ENCODE measurements at regions not wholly inside any gene's neighbourhood (a gene's known extent, or its start where the extent isn't known, plus 50 kb on each side); places are given as distances from the start of the nearest gene placed in this dataset.

- TF ChIP-seq TAF1 (IDR thresholded peaks at IDR 0.05; ENCODE audit: borderline replicate concordance, low read depth, low read length) (no peak), POLR2A (IDR thresholded peaks at IDR 0.05; ENCODE audit: low read depth, low read length) (no peak), POLR2AphosphoS5 (IDR thresholded peaks at IDR 0.05; ENCODE audit: low read depth, low read length) (no peak)
- no peak for FAIRE-seq
- no peak for DNase-seq (ENCODE audit: insufficient read length)
Observed at GRCh38 chr20:50428097-50428828, 81.9 kb upstream of the PTPN1 start.

- DNase-seq (ENCODE audit: insufficient read length) (no peak), FAIRE-seq (no peak)
- TF ChIP-seq POLR2AphosphoS5 (IDR thresholded peaks at IDR 0.05; ENCODE audit: low read depth, low read length) (no peak), POLR2A (IDR thresholded peaks at IDR 0.05; ENCODE audit: low read depth, low read length) (no peak)
Observed at GRCh38 chr20:50429412-50429811, 80.8 kb upstream of the PTPN1 start.

- TF ChIP-seq POLR2AphosphoS5 (IDR thresholded peaks at IDR 0.05; ENCODE audit: low read depth, low read length), result no peak
- no peak for TF ChIP-seq TAF1 (IDR thresholded peaks at IDR 0.05; ENCODE audit: borderline replicate concordance, low read depth, low read length)
- no peak for TF ChIP-seq POLR2A (IDR thresholded peaks at IDR 0.05; ENCODE audit: low read depth, low read length)
- FAIRE-seq, result no peak
- DNase-seq (ENCODE audit: insufficient read length), result no peak
Observed at GRCh38 chr20:50431066-50431450, 79.1 kb upstream of the PTPN1 start.

GRCh38 chr20:50433001-50433761 is 77.0 kb upstream of the PTPN1 start:
- FAIRE-seq (no peak), DNase-seq (ENCODE audit: insufficient read length) (no peak)
- TF ChIP-seq POLR2AphosphoS5 (IDR thresholded peaks at IDR 0.05; ENCODE audit: low read depth, low read length) (no peak), POLR2A (IDR thresholded peaks at IDR 0.05; ENCODE audit: low read depth, low read length) (no peak), TAF1 (IDR thresholded peaks at IDR 0.05; ENCODE audit: borderline replicate concordance, low read depth, low read length) (no peak)

- TF ChIP-seq POLR2A (IDR thresholded peaks at IDR 0.05; ENCODE audit: low read depth, low read length), result no peak
- TF ChIP-seq POLR2AphosphoS5 (IDR thresholded peaks at IDR 0.05; ENCODE audit: low read depth, low read length), result no peak
- no peak for TF ChIP-seq TAF1 (IDR thresholded peaks at IDR 0.05; ENCODE audit: borderline replicate concordance, low read depth, low read length)
- no peak for FAIRE-seq
- DNase-seq (ENCODE audit: insufficient read length), result no peak
Observed at GRCh38 chr20:50434321-50434652, 75.9 kb upstream of the PTPN1 start.

- FAIRE-seq (no peak), DNase-seq (ENCODE audit: insufficient read length) (no peak)
- TF ChIP-seq POLR2A (IDR thresholded peaks at IDR 0.05; ENCODE audit: low read depth, low read length), result no peak
- no peak for TF ChIP-seq TAF1 (IDR thresholded peaks at IDR 0.05; ENCODE audit: borderline replicate concordance, low read depth, low read length)
- TF ChIP-seq POLR2AphosphoS5 (IDR thresholded peaks at IDR 0.05; ENCODE audit: low read depth, low read length), result no peak
Observed at GRCh38 chr20:50434653-50435396, 75.4 kb upstream of the PTPN1 start.

GRCh38 chr20:50435397-50436051 is 74.7 kb upstream of the PTPN1 start:
- TF ChIP-seq POLR2A (IDR thresholded peaks at IDR 0.05; ENCODE audit: low read depth, low read length) (no peak), POLR2AphosphoS5 (IDR thresholded peaks at IDR 0.05; ENCODE audit: low read depth, low read length) (no peak), TAF1 (IDR thresholded peaks at IDR 0.05; ENCODE audit: borderline replicate concordance, low read depth, low read length) (no peak)
- DNase-seq (ENCODE audit: insufficient read length) (no peak), FAIRE-seq (no peak)

- FAIRE-seq (no peak), DNase-seq (ENCODE audit: insufficient read length) (no peak)
- TF ChIP-seq POLR2AphosphoS5 (IDR thresholded peaks at IDR 0.05; ENCODE audit: low read depth, low read length) (no peak), POLR2A (IDR thresholded peaks at IDR 0.05; ENCODE audit: low read depth, low read length) (no peak), TAF1 (IDR thresholded peaks at IDR 0.05; ENCODE audit: borderline replicate concordance, low read depth, low read length) (no peak)
Observed at GRCh38 chr20:50436052-50436656, 74.0 kb upstream of the PTPN1 start.

- TF ChIP-seq TAF1 (IDR thresholded peaks at IDR 0.05; ENCODE audit: borderline replicate concordance, low read depth, low read length), result no peak
- TF ChIP-seq POLR2AphosphoS5 (IDR thresholded peaks at IDR 0.05; ENCODE audit: low read depth, low read length), result no peak
- TF ChIP-seq POLR2A (IDR thresholded peaks at IDR 0.05; ENCODE audit: low read depth, low read length), result no peak
- FAIRE-seq (no peak), DNase-seq (ENCODE audit: insufficient read length) (no peak)
Observed at GRCh38 chr20:50436696-50437095, 73.5 kb upstream of the PTPN1 start.

GRCh38 chr20:50438986-50439407 is 71.2 kb upstream of the PTPN1 start:
- TF ChIP-seq POLR2AphosphoS5 (IDR thresholded peaks at IDR 0.05; ENCODE audit: low read depth, low read length) (no peak), POLR2A (IDR thresholded peaks at IDR 0.05; ENCODE audit: low read depth, low read length) (no peak), TAF1 (IDR thresholded peaks at IDR 0.05; ENCODE audit: borderline replicate concordance, low read depth, low read length) (no peak)

More at GRCh38 chr20:50438986-50439407, 71.2 kb upstream of the PTPN1 start:
- DNase-seq (ENCODE audit: insufficient read length), result no peak
- FAIRE-seq, result no peak

All from GM12892 (cell line).